ENCODE measurements at regions not wholly inside any gene's neighbourhood (a gene's known extent, or its start where the extent isn't known, plus 50 kb on each side); places are given as distances from the start of the nearest gene placed in this dataset.
"Not testable (repeated sequence)": the region's sequence is repeated elsewhere in the genome, so short reads cannot be mapped to it uniquely, and the experiment has no call there.

DNA sequence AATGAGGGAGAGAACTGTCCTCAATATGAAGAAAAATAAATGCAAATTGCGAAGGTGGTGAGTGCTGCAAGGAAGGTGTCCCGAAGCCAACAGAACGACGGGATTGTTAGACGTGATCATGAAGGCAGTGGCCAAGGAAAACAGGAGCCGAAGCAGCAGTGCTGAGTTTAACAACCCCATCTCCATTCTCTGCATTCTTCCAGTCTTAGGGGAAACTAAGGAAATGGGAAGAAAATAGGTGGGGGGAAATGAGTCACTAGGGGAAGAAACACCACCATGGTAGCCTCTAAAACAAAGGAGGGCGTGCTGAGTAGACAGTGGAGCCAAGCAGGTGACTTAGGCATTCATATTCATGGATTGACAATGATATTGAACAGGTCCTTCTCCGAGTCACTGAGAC is 192.2 kb upstream of the AKR1E2 start:
- DNase-seq, result no peak

DNA sequence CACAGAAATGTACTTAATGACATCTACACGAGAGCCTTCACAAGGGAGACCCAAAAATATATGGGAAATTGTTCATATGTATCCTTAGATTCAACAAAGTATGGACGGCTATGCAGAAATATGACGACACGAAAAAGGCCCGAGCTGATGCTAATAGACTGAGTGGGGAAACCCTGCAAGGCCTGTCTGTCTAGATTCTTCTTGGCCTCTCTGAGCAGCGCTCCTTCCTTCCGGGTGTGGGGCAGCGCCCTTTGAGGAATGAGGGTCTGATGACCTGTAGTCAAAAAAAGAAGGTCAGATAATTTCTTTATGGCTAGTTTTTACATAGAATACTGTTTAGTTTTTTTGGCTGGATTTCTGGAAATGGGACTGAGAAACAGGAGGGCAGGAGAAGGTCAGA is 192.8 kb upstream of the AKR1E2 start:
- DNase-seq, result no peak

DNA sequence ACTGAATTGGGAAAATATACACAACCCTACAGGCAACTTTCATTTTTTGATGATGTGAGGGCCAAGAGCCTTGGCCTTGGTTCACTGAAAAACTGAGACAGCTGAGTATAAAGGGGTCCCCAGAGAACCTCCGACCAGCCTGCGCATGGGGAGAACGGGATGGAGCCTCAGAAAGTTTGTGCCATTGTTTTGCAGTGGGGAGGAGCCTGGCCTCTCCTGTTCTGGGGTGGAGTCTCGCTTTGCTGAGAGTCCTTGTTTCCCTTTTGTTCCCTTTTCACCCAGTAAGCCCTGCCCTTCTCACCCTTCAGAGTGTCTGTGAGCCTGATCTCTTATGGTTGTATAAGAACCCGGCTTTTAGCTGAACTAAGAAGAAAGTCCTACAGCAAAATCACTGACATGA is 193.2 kb upstream of the AKR1E2 start:
- no peak for DNase-seq

DNA sequence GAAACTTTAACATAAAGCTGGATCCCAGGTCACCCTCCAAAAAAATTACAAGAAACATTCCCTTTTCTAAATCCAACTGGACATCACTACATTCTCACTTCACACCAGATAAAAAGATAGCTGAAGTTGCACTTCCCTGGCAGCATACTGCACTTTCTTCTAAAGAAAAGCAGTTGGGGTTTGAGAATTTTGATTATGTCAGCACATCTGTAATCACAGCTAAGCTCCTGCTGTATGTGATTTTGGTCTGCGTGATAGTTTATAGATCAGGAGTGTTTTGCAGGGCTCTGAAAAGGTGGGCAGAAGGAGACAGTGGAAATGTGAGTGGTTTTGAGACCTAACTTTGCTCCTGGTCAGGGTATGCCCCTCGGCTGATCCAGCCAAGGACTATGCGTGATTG is 199.1 kb upstream of the AKR1E2 start:
- no peak for DNase-seq

DNA sequence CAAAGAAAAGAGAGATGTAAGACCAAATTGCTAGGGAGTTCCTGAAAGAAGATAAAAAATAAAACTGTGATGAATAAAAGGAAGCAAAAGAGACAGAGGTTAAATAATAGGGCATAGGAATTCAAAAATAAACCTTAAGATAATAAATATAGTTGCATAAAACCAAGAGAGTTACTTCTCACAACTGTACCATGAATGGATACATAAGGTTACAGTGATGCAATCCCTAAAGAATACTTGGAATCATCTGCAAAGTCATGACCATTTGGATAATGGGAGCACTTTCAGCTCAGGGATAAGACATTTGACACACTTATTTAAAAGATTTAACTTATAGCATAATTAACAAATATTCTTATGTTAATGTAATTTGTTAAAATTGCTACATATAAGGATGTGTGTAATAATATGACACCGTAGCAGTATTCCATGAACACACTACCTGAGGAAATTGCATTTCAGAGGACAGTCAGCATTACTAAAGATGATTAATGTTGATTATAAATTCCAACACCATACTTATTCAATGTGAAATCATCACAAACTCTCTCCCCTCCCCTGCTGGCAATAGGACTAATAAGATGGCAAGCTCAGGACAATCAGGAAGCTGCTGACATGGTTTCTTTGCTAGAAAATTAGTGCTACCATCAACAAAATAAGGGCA is 202.1 kb upstream of the AKR1E2 start:
- no peak for DNase-seq

DNA sequence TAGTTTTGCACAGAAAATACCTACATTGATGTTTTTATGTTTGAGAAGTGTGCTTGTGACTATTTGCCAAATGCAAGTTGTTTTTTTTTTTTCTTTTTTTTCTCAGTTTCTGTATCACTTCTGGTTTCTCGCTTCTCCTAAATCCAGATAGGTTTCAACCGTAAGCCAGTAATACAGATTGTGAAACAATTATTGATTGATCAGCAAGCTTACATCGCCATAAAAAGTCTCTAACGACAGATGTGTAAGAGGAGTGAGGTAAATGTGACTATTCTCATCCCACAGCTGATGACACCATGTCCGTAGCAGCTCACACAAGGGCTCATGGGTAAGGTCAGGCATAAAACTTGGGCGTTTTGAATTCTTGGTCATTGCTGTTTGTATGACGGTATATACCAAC is 202.8 kb upstream of the AKR1E2 start:
- DNase-seq, result no peak

DNA sequence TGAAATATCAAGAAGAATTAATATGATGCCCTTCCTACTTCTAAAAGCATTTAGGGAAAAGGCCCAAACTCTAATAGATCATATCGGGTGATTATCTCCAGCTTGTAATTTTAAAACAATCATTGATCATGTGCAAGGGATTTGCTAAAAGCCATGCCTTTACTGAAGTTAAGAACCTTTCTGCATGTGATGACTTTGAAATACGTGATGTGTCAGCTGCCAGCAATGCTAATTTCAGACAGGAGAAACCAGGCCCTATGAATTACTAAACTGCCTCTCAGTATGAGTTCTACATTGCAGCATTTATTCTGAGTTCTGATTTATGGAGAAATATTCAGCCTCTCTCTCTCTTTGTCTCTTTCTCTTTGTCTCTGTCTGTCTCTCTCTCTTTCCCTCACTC is 203.6 kb upstream of the AKR1E2 start:
- DNase-seq, result no peak

DNA sequence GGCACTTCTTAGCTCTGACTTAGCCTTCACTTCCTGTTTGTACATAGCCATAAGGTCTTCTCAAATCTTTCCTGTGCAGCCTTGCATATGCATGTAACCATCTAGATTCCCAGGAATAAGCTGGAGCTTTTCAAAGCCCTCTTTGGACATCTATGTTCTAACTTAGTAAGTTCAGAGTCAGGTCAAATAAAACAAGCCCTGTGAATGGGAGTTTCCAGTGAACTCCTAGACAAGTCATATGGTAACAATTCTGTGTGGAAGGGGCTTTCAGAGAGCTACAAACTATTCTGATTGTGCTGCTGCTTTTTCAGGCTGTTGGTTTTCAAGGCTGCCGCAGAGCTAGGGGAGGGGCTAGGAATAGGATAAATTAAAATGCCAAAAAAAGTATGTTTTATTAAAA is 208.4 kb upstream of the AKR1E2 start:
- DNase-seq, result no peak

DNA sequence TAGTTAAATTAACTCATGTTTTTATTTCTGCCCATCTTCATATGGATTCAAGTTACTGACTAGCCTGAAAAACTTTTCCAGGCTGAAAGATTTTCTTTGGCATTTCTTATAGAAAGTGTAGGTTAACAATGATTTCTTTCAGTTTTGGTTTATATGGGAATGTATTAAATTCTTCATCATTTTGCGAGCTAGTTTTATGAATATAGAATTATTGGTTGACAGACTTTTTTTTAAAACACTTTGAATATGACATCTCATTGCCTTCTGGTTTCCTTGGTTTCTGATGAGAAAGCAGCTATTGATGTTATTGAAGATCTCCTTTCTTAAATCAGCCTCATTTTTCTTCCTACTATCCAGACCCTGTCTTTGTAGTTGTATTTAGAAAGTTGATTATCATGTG is 211.0 kb upstream of the AKR1E2 start:
- no peak for DNase-seq

DNA sequence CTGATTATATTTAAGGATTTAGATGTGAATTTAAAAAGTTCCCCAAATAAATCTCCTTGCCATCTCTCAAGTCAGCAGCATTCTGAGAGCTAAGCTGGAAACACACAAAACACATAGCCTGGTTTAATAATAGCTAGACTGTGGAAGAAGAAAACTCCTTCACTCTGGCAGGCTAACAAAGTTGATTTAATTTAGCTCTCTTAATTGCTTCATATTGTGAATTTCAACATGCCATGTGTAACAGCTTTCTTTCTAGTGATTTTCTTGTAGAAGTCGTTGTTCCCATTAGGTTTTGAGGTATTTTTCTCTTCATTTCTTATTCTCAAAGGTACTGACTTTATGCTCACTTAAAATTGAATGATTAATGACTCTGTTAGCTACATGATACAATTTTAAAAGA is 216.8 kb upstream of the AKR1E2 start:
- DNase-seq, result no peak

DNA sequence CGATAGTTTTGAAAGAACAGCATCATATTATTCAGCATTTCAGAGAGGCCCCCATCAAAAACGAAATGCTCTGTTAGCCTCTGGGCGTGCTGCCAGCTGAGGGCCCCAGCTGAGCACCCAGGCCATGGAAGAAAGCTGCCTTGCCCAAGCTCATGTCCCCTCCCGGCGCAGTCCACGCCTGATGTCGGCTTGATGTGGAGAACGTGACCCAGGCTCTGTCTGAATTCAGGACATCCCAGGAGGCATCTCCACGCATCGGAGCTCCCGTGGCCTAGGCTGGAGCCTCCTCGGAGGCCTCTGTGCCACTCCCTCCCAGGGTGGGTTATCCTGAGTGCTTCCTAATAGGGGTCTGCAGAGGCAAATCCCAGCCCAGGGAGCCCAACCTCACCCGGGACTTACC is 218.3 kb upstream of the AKR1E2 start:
- no peak for DNase-seq

DNA sequence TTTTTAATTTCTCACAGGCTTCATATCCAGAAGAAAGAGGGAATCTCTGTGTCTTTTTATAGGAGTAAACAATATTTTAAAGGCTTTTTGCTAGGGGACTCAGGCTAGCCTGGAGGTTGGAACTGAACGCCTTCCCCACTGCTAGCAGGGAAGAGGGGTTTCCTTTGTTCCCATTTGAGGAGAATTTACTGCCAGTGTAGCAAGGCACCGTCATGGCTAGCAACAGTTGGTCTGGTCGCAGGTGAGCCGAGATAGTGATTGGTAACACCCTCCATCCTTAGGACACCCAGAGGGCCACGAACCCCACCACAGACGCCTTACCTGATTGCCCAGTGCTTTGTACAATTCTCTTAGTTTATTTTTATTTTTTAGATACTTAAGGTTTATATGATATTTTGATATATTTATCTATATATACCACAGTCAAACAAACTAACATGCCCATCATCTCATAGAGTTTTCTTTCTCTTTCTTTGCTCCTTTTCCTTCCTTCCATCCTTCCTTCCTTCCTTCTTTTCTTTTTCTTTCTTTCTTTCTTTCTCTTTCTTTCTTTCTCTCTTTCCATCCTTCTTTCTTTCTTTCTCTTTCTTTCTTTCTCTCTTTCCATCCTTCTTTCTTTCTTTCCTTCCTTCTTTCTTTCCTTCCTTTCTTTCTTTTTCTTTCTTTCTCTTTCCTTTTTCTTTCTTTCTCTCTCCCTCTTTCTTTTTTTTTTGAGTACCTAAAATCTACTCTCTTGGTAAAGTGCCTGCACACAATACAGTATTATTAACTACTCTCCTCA is 219.0 kb upstream of the AKR1E2 start:
- no peak for DNase-seq

DNA sequence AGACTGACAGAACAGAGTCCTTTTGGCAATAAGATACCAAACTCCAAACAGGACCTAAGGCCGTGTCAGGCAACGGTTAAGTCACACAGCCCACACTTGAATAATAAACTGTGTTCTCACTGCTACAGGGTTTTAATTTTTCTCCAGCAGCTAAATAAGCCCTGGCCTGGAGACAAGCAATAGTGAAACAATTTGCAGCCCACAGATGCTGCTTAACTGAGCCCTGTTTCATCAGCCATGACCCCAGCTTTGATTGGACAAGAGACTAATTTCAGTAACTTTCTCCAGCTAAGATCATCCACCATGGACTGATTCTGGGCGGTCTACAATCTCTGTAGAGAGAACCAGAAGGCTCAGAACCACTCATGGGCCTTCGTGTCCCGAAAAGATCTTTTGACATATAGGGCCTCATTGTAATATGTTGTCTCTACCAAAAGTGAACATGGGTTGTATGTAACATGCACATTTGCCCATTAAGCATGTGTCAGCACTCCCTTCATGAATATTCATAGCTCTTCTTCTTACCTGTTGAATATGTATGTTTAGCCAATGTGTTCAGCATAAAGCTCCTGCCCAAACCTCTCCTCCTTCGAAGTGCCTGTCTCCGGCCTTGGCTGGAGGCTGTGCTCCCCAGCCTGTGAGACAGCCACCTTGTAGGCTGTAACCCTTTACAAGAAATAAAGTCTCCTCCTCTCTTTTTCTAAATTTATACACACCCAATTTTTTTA is 223.1 kb upstream of the AKR1E2 start:
- DNase-seq, result no peak

DNA sequence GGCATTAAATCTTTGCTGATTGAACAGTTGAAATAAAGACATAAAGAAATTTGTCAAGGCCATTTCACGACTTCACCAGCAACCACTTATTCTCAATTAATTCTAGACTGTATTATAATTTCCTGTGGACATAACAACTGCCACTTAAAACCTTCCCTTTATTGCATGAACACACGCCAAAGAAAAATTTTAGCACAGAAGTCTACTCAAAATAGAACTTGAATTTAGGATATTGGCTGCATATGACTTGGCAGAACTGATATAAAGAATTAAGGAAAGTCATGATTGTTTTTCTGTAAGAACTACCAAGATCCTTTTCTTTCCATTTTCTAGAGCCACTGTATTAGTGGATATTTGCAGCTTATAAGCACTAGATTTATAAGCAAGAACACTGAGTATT is 226.5 kb upstream of the AKR1E2 start:
- DNase-seq, result no peak

DNA sequence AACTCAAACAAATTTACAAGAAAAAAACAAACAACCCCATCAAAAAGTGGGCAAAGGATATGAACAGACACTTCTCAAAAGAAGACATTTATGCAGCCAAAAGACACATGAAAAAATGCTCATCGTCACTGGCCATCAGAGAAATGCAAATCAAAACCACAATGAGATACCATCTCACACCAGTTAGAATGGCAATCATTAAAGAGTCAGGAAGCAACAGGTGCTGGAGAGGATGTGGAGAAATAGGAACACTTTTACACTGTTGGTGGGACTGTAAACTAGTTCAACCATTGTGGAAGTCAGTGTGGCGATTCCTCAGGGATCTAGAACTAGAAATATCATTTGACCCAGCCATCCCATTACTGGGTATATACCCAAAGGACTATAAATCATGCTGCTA is 228.1 kb upstream of the AKR1E2 start:
- DNase-seq, result not testable (repeated sequence)

DNA sequence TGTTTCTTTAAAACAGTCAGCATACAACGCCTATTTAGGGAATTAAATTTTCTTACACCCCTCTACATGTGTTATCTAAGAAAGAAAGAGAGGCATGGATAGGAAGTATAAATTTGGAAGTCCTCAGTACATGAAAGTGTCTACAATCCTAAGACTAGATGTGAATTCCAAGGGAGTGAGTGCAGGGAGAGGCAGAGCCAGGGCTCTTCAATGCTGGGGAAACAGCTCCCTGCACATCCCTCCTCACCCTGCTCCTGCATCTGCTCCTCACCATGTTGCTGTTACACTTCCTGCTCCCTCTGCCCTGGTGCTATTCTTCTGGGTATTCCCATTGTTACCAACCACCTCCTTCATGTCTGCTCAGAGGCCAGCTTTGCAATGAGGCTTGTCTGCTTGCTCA is 229.1 kb upstream of the AKR1E2 start:
- no peak for DNase-seq

DNA sequence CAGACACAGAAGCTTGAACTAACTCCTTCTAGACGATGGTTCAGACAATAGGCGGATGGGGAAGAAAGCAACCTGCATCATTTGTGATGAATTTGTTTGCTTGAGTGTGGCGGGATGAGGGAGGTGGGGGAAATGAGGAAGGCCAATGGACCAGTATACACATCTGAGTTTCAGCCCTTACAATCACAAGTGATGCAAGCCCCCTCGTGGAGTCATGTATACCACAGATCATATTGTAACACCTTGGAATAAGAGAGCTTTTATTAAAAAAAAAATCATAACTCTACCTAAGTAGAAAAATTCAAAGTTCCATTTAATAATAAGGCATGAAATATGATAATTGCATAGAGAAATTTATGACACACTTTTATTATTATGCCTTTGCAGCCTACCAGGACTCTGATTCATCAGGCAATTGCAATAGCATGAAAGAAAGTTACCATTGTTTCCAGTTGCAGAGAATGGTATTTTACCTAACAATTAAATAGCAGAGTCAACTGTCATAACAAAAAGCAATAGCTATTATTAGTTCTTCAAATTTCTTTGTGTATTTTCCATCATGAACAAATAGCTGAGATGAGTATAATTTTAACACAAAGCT is 230.2 kb upstream of the AKR1E2 start:
- DNase-seq, result no peak

DNA sequence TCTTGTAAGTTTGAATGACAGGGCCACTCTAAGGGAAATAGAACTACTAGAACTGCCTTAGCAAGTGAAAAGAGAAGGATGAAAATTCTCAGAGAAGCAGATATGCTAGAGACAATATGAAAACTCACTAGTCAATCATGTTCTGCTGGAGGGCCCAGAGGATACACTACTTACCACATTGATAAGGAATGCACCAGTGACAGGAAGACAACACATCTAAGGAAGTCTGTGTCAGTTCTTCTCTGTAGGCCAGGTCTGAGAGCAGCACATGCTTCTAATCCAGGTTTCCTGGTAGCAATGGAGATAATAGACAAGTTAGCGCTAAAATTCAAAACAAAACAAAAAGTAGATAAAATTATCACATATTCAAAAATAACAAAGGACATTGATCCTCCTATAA is 235.2 kb upstream of the AKR1E2 start:
- DNase-seq, result no peak

DNA sequence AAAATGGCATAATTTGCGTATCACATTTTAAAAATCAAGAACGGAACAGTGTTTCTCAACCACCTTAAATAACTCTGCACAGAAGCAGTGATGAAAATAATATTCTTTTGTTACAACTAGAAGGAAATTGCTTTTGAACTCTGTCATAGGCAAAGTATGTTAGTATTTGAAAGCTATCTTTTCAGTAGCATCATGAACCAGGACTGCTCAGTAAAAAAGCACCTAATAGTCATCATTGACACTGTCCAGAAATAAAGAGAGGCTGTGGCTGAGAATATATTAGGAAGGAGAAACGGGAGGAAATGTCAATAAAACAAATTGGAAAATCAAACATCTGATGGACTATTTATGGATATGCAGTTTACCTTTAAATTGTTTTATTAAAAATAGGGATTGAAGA is 237.2 kb upstream of the AKR1E2 start:
- DNase-seq, result no peak

DNA sequence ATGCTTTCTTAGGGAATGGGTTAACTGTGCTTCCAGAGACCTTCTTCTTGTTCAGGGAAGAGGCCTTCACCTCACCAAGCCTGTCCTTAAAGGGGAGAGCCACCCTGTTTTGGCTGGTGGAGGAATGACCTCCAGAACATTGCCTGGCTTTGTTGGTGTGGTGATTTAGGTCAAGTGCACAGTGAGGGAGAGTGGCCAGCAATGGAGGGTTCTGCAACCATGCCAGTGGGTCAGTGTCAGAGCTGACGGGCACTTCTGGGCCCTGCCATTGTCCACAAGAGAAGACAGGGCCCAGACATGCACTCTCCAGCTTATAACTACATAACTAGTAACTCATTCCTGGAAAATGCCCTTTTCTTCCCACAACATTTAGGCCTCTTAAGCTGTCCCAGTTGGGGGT is 238.5 kb upstream of the AKR1E2 start:
- no peak for DNase-seq

DNA sequence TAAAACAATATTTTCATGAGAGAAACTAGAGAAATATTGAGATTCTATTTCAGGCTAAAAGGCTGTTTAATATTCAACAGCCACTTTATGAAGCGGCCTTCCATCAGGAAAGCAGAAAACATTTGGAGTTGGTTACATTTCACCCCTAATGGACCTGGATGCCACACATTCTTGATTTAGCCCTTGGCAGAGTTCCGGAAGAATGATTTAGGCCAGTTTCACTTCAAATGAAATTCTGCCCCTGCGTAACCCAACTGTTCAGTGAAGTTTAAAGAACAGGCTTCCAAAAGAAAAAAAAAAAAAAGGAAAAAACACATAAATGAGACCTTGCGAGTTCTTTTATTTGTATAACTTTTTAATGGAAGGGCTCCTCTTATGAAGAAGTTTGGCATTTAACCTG is 239.2 kb upstream of the AKR1E2 start:
- no peak for DNase-seq

DNA sequence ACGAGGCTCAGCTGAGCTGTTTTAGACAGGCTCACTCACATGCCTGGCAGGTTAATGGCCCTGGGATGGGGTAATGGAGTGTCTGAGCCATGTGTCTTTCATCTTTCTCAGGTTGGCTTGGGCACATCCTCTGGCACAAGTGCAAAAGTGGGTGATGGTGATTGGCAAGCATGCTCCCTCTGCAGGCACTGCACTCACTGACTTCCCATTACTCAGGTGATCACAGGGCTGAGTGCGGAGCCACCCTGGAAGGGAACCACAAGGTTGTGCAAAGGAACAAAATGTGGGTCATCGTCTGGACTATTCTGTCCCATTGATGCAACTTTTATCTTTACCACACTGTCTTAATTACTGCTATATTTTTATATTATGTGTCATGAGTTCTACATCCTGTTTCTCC is 244.1 kb upstream of the AKR1E2 start:
- no peak for DNase-seq

DNA sequence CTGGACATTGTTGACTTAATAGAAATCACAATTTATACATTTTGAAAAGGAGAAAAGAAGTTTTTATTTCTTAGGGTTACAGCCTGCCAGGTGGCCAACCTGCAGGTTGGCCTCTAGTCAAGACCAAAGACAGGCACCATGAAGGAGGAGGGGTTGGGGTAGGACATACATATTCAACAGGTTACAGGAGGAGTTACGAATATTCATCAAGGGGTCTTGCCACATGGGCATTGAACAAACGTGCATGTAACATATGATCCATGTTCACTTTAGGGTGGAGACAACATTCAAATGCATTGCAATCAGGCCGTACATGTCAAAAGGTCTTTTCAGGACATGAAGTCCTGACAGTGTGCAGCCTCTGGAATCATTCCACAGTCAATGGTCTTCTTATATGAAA is 246.2 kb upstream of the AKR1E2 start:
- DNase-seq, result no peak

DNA sequence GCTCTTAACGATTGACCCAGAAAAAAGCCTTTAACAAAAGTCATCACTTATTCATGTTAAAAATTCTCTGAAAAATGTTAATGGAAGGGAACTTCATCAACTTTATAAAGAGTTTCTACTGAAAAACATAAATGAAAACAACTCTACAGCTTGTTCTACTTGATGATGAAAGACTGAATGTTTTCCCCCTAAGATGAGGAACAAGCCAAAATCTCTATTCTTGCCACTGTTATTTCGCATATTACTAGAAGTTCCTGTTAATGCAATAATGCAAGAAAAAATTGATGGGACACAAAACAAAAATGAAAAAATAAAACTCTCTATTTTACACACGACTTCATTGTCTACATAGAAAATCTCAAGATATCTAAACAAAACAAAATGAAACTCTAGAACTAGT is 249.8 kb upstream of the AKR1E2 start:
- DNase-seq, result no peak

Measured in CD4-positive, alpha-beta T cell treated with Interleukin-4 for 4 hours (primary cell).